GM11168 (cell line): ENCODE measurements at regions not wholly inside any gene's neighbourhood (a gene's known extent, or its start where the extent isn't known, plus 50 kb on each side); places are given as distances from the start of the nearest gene placed in this dataset.

Source experiments
- in situ Hi-C: fragments of 300-500 bp; cut with MboI; formaldehyde crosslinking; loops from one replicate; pipeline ENCODE4 v1.12.0; 2022; ENCODE audit warnings: low sequenced_read_pairs; ENCODE audit not compliant: unreplicated experiment

GRCh38 chr3:124556636-124557035 lies 173.6 kb upstream of the UMPS start:
- in situ Hi-C loops: no loop called here

- in situ Hi-C loops: no loop called here
Observed at GRCh38 chr3:124557433-124558232, 172.6 kb upstream of the UMPS start.

GRCh38 chr3:124558991-124559845 lies 171.0 kb upstream of the UMPS start:
- in situ Hi-C loops: no loop called here

- in situ Hi-C loops: no loop called here
Observed at GRCh38 chr3:124559846-124560574, 170.2 kb upstream of the UMPS start.

GRCh38 chr3:124560666-124561215 lies 169.5 kb upstream of the UMPS start:
- in situ Hi-C loops: no loop called here

- in situ Hi-C loops: no loop called here
Observed at GRCh38 chr3:124562769-124563168, 167.5 kb upstream of the UMPS start.

- in situ Hi-C loops: no loop called here
Observed at GRCh38 chr3:124563376-124563775, 166.9 kb upstream of the UMPS start.

GRCh38 chr3:124565013-124565412 lies 165.2 kb upstream of the UMPS start:
- in situ Hi-C loops: no loop called here

GRCh38 chr3:124565551-124565950 lies 164.7 kb upstream of the UMPS start:
- in situ Hi-C loops: no loop called here

GRCh38 chr3:124566701-124567100 lies 163.6 kb upstream of the UMPS start:
- in situ Hi-C loops: no loop called here

- in situ Hi-C loops: no loop called here
Observed at GRCh38 chr3:124567179-124567578, 163.1 kb upstream of the UMPS start.

- in situ Hi-C loops: loop anchor here (5.0 to 10.0 kb wide), 2 partner anchors 55 to 118 kb away; no protein-coding TSS in a partner anchor
Observed at GRCh38 chr3:124569761-124570160, 160.5 kb upstream of the UMPS start.

- in situ Hi-C loops: loop anchor here (5.0 to 10.0 kb wide), 2 partner anchors 55 to 117 kb away; no protein-coding TSS in a partner anchor
Observed at GRCh38 chr3:124570232-124570631, 160.0 kb upstream of the UMPS start.

GRCh38 chr3:124572851-124573405 lies 157.3 kb upstream of the UMPS start:
- in situ Hi-C loops: loop anchor here (5.0 to 10.0 kb wide), 2 partner anchors 52 to 114 kb away; no protein-coding TSS in a partner anchor

- in situ Hi-C loops: loop anchor here (5.0 to 10.0 kb wide), 2 partner anchors 51 to 113 kb away; no protein-coding TSS in a partner anchor
Observed at GRCh38 chr3:124574012-124574411, 156.2 kb upstream of the UMPS start.

GRCh38 chr3:124576565-124577493 lies 153.4 kb upstream of the UMPS start:
- in situ Hi-C loops: loop anchor here (10.0 kb wide), 1 partner anchor 48 kb away; no protein-coding TSS in a partner anchor

GRCh38 chr3:124577494-124578167 lies 152.6 kb upstream of the UMPS start:
- in situ Hi-C loops: loop anchor here (10.0 kb wide), 1 partner anchor 47 kb away; no protein-coding TSS in a partner anchor

- in situ Hi-C loops: loop anchor here (10.0 kb wide), 1 partner anchor 45 kb away; no protein-coding TSS in a partner anchor
Observed at GRCh38 chr3:124579641-124580040, 150.6 kb upstream of the UMPS start.
